ENCODE measurements at regions not wholly inside any gene's neighbourhood (a gene's known extent, or its start where the extent isn't known, plus 50 kb on each side); places are given as distances from the start of the nearest gene placed in this dataset.
"Not testable (repeated sequence)": the region's sequence is repeated elsewhere in the genome, so short reads cannot be mapped to it uniquely, and the experiment has no call there.

- no peaks in the 10 kb centered on the region for H3K9me3 ChIP-seq (ENCODE audit: control insufficient read depth in 1 of 2, low read length in 2 of 2)
- Mint-ChIP-seq H3K27me3 (no peaks in the 10 kb centered on the region), H3K4me1 (no peaks in the 10 kb centered on the region), H3K27ac (no peak overlapping the region), H3K9me3 (peaks cover 0 to 1% (median 0%) of the 10 kb centered on the region in 8 donors), H3K36me3 (no peaks in the 10 kb centered on the region), H3K4me3 (no peak overlapping the region)
- H3K27me3 ChIP-seq (ENCODE audit: insufficient read depth, low read length) = no peaks in the 10 kb centered on the region
- no peak for DNase-seq
- ChIA-PET POLR2A (ENCODE audit: partially characterized antibody) (no interaction called here), CTCF (ENCODE audit: partially characterized antibody) (no interaction called here)
- no peaks in the 10 kb centered on the region for H3K4me1 ChIP-seq (ENCODE audit: insufficient read depth, low read length)
- no peaks in the 10 kb centered on the region for H3K36me3 ChIP-seq (ENCODE audit: insufficient read depth, low read length)
- H3K27ac ChIP-seq (ENCODE audit: low read depth, low read length) = no peak overlapping the region
- no peak overlapping the region for H3K4me3 ChIP-seq (ENCODE audit: low read length in 2 of 2)
- intact Hi-C loops (cut with micrococcal nuclease) = no loop called here
These were observed 357.7 kb downstream of the NYAP2 start for GRCh38 chr2:225757248-225757647.

- no peaks in the 10 kb centered on the region for H3K36me3 ChIP-seq (ENCODE audit: insufficient read depth, low read length)
- no peaks in the 10 kb centered on the region for H3K36me3 Mint-ChIP-seq
- no peaks in the 10 kb centered on the region for H3K27me3 ChIP-seq (ENCODE audit: insufficient read depth, low read length)
- H3K4me1 Mint-ChIP-seq = no peaks in the 10 kb centered on the region
- H3K4me3 Mint-ChIP-seq = no peak overlapping the region
- ChIA-PET CTCF (ENCODE audit: partially characterized antibody) (no interaction called here), POLR2A (ENCODE audit: partially characterized antibody) (no interaction called here)
- no peak overlapping the region for H3K4me3 ChIP-seq (ENCODE audit: low read length in 2 of 2)
- no peaks in the 10 kb centered on the region for H3K9me3 ChIP-seq (ENCODE audit: control insufficient read depth in 1 of 2, low read length in 2 of 2)
- DNase-seq = no peak
- H3K4me1 ChIP-seq (ENCODE audit: insufficient read depth, low read length) = no peaks in the 10 kb centered on the region
- H3K9me3 Mint-ChIP-seq = peaks cover 0 to 1% (median 0%) of the 10 kb centered on the region in 8 donors
- intact Hi-C loops (cut with micrococcal nuclease) = no loop called here
- no peaks in the 10 kb centered on the region for H3K27me3 Mint-ChIP-seq
- H3K27ac Mint-ChIP-seq = no peak overlapping the region
- no peak overlapping the region for H3K27ac ChIP-seq (ENCODE audit: low read depth, low read length)
These were observed 356.7 kb downstream of the NYAP2 start for GRCh38 chr2:225756198-225756597.

- Histone ChIP-seq H3K4me1 (ENCODE audit: insufficient read depth, low read length) (no peaks in the 10 kb centered on the region), H3K9me3 (ENCODE audit: control insufficient read depth in 1 of 2, low read length in 2 of 2) (no peaks in the 10 kb centered on the region), H3K27me3 (ENCODE audit: insufficient read depth, low read length) (no peaks in the 10 kb centered on the region), H3K36me3 (ENCODE audit: insufficient read depth, low read length) (no peaks in the 10 kb centered on the region), H3K27ac (ENCODE audit: low read depth, low read length) (no peak overlapping the region), H3K4me3 (ENCODE audit: low read length in 2 of 2) (no peak overlapping the region)
- intact Hi-C loops (cut with micrococcal nuclease) = no loop called here
- Mint-ChIP-seq H3K36me3 (no peaks in the 10 kb centered on the region), H3K9me3 (peaks cover 0 to 3% (median 0%) of the 10 kb centered on the region in 8 donors), H3K27me3 (no peaks in the 10 kb centered on the region), H3K4me3 (no peak overlapping the region), H3K27ac (no peak overlapping the region), H3K4me1 (no peaks in the 10 kb centered on the region)
- DNase-seq = no peak
- POLR2A ChIA-PET (ENCODE audit: partially characterized antibody) = no interaction called here
- CTCF ChIA-PET (ENCODE audit: partially characterized antibody) = no interaction called here
These were observed 349.1 kb downstream of the NYAP2 start for GRCh38 chr2:225748609-225749008.

GRCh38 chr2:225743996-225744395 is 344.5 kb downstream of the NYAP2 start:
- POLR2A ChIA-PET (ENCODE audit: partially characterized antibody); H3K4me1 Mint-ChIP-seq; H3K4me3 Mint-ChIP-seq; H3K27me3 Mint-ChIP-seq; H3K9me3 ChIP-seq (ENCODE audit: control insufficient read depth in 1 of 2, low read length in 2 of 2); H3K27ac Mint-ChIP-seq; H3K36me3 ChIP-seq (ENCODE audit: insufficient read depth, low read length); H3K4me1 ChIP-seq (ENCODE audit: insufficient read depth, low read length); H3K27me3 ChIP-seq (ENCODE audit: insufficient read depth, low read length); DNase-seq; H3K4me3 ChIP-seq (ENCODE audit: low read length in 2 of 2); H3K36me3 Mint-ChIP-seq; CTCF ChIA-PET (ENCODE audit: partially characterized antibody); intact Hi-C loops (cut with micrococcal nuclease); H3K27ac ChIP-seq (ENCODE audit: low read depth, low read length); H3K9me3 Mint-ChIP-seq: not testable (repeated sequence)

- intact Hi-C loops (cut with micrococcal nuclease) = no loop called here
- H3K4me1 ChIP-seq (ENCODE audit: insufficient read depth, low read length) = no peaks in the 10 kb centered on the region
- H3K27me3 ChIP-seq (ENCODE audit: insufficient read depth, low read length) = no peaks in the 10 kb centered on the region
- H3K36me3 Mint-ChIP-seq = no peaks in the 10 kb centered on the region
- no peak overlapping the region for H3K4me3 Mint-ChIP-seq
- no peaks in the 10 kb centered on the region for H3K27me3 Mint-ChIP-seq
- H3K36me3 ChIP-seq (ENCODE audit: insufficient read depth, low read length) = no peaks in the 10 kb centered on the region
- peaks cover 0 to 3% (median 0%) of the 10 kb centered on the region in 8 donors for H3K9me3 Mint-ChIP-seq
- H3K27ac Mint-ChIP-seq = no peak overlapping the region
- ChIA-PET POLR2A (ENCODE audit: partially characterized antibody) (no interaction called here), CTCF (ENCODE audit: partially characterized antibody) (no interaction called here)
- H3K4me1 Mint-ChIP-seq = no peaks in the 10 kb centered on the region
- H3K27ac ChIP-seq (ENCODE audit: low read depth, low read length) = no peak overlapping the region
- no peak for DNase-seq
- no peaks in the 10 kb centered on the region for H3K9me3 ChIP-seq (ENCODE audit: control insufficient read depth in 1 of 2, low read length in 2 of 2)
- H3K4me3 ChIP-seq (ENCODE audit: low read length in 2 of 2) = no peak overlapping the region
These were observed 343.0 kb downstream of the NYAP2 start for GRCh38 chr2:225742487-225742886.

GRCh38 chr2:225740086-225740485 is 340.6 kb downstream of the NYAP2 start:
- ChIA-PET POLR2A (ENCODE audit: partially characterized antibody) (no interaction called here), CTCF (ENCODE audit: partially characterized antibody) (no interaction called here)
- Mint-ChIP-seq H3K27ac (no peak overlapping the region), H3K36me3 (no peaks in the 10 kb centered on the region), H3K4me1 (no peaks in the 10 kb centered on the region), H3K4me3 (no peak overlapping the region), H3K9me3 (peaks cover 0 to 2% (median 0%) of the 10 kb centered on the region in 8 donors), H3K27me3 (peaks cover 0 to 2% of the 10 kb centered on the region in 2 donors)
- Histone ChIP-seq H3K27me3 (ENCODE audit: insufficient read depth, low read length) (no peaks in the 10 kb centered on the region), H3K36me3 (ENCODE audit: insufficient read depth, low read length) (no peaks in the 10 kb centered on the region), H3K27ac (ENCODE audit: low read depth, low read length) (no peak overlapping the region), H3K9me3 (ENCODE audit: control insufficient read depth in 1 of 2, low read length in 2 of 2) (no peaks in the 10 kb centered on the region), H3K4me3 (ENCODE audit: low read length in 2 of 2) (no peak overlapping the region), H3K4me1 (ENCODE audit: insufficient read depth, low read length) (no peaks in the 10 kb centered on the region)
- no peak for DNase-seq
- intact Hi-C loops (cut with micrococcal nuclease) = no loop called here

GRCh38 chr2:225739328-225739727 is 339.8 kb downstream of the NYAP2 start:
- intact Hi-C loops (cut with micrococcal nuclease) = no loop called here
- Mint-ChIP-seq H3K27ac (no peak overlapping the region), H3K36me3 (no peaks in the 10 kb centered on the region), H3K4me3 (no peak overlapping the region), H3K4me1 (no peaks in the 10 kb centered on the region), H3K27me3 (peaks cover 0 to 3% of the 10 kb centered on the region in 2 donors), H3K9me3 (peaks cover 0 to under 1% (median 0%) of the 10 kb centered on the region in 8 donors)
- H3K9me3 ChIP-seq (ENCODE audit: control insufficient read depth in 1 of 2, low read length in 2 of 2) = no peaks in the 10 kb centered on the region
- no peak overlapping the region for H3K27ac ChIP-seq (ENCODE audit: low read depth, low read length)
- ChIA-PET CTCF (ENCODE audit: partially characterized antibody) (no interaction called here), POLR2A (ENCODE audit: partially characterized antibody) (no interaction called here)
- H3K4me1 ChIP-seq (ENCODE audit: insufficient read depth, low read length) = no peaks in the 10 kb centered on the region
- H3K36me3 ChIP-seq (ENCODE audit: insufficient read depth, low read length) = no peaks in the 10 kb centered on the region
- H3K27me3 ChIP-seq (ENCODE audit: insufficient read depth, low read length) = no peaks in the 10 kb centered on the region
- DNase-seq = no peak
- H3K4me3 ChIP-seq (ENCODE audit: low read length in 2 of 2) = no peak overlapping the region

- H3K27ac Mint-ChIP-seq = no peak overlapping the region
- Histone ChIP-seq H3K9me3 (ENCODE audit: control insufficient read depth in 1 of 2, low read length in 2 of 2) (no peaks in the 10 kb centered on the region), H3K36me3 (ENCODE audit: insufficient read depth, low read length) (no peaks in the 10 kb centered on the region), H3K4me3 (ENCODE audit: low read length in 2 of 2) (no peak overlapping the region), H3K4me1 (ENCODE audit: insufficient read depth, low read length) (no peaks in the 10 kb centered on the region), H3K27ac (ENCODE audit: low read depth, low read length) (no peak overlapping the region), H3K27me3 (ENCODE audit: insufficient read depth, low read length) (no peaks in the 10 kb centered on the region)
- H3K4me1 Mint-ChIP-seq = no peaks in the 10 kb centered on the region
- POLR2A ChIA-PET (ENCODE audit: partially characterized antibody) = no interaction called here
- no peak overlapping the region for H3K4me3 Mint-ChIP-seq
- DNase-seq = no peak
- H3K9me3 Mint-ChIP-seq = peaks cover 0 to 2% (median 0%) of the 10 kb centered on the region in 8 donors
- H3K36me3 Mint-ChIP-seq = no peaks in the 10 kb centered on the region
- peaks cover 0 to 3% of the 10 kb centered on the region in 2 donors for H3K27me3 Mint-ChIP-seq
- CTCF ChIA-PET (ENCODE audit: partially characterized antibody) = no interaction called here
- intact Hi-C loops (cut with micrococcal nuclease) = no loop called here
These were observed 339.2 kb downstream of the NYAP2 start for GRCh38 chr2:225738735-225739134.
